ENCODE measurements at regions not wholly inside any gene's neighbourhood (a gene's known extent, or its start where the extent isn't known, plus 50 kb on each side); places are given as distances from the start of the nearest gene placed in this dataset.
"Not testable (repeated sequence)": the region's sequence is repeated elsewhere in the genome, so short reads cannot be mapped to it uniquely, and the experiment has no call there.

GRCh38 chr4:156516698-156517097, 454.9 kb downstream of the PDGFC start:
- Histone ChIP-seq H3K27ac (no peak overlapping the region), H3K4me3 (no peak overlapping the region)
- DNase-seq (ENCODE audit: low spot score): no peak
- no peak for TF ChIP-seq CTCF (IDR thresholded peaks at IDR 0.05)

GRCh38 chr4:156515295-156515694, 456.3 kb downstream of the PDGFC start:
- no peak overlapping the region for H3K4me3 ChIP-seq
- no peak overlapping the region for H3K27ac ChIP-seq
- TF ChIP-seq CTCF (IDR thresholded peaks at IDR 0.05): no peak
- DNase-seq (ENCODE audit: low spot score): no peak

- H3K4me3 ChIP-seq: no peak overlapping the region
- TF ChIP-seq CTCF (IDR thresholded peaks at IDR 0.05): no peak
- DNase-seq (ENCODE audit: low spot score): no peak
- no peak overlapping the region for H3K27ac ChIP-seq
Measured at GRCh38 chr4:156512622-156513021, 459.0 kb downstream of the PDGFC start.

GRCh38 chr4:156509921-156510320, 461.7 kb downstream of the PDGFC start:
- not testable (repeated sequence) for H3K4me3 ChIP-seq; DNase-seq (ENCODE audit: low spot score); H3K27ac ChIP-seq

- TF ChIP-seq CTCF (IDR thresholded peaks at IDR 0.05): no peak
- Histone ChIP-seq H3K27ac (no peak overlapping the region), H3K4me3 (no peak overlapping the region)
- no peak for DNase-seq (ENCODE audit: low spot score)
Measured at GRCh38 chr4:156505341-156505955, 466.2 kb downstream of the PDGFC start.

GRCh38 chr4:156503119-156503518, 468.5 kb downstream of the PDGFC start:
- no peak overlapping the region for H3K27ac ChIP-seq
- no peak overlapping the region for H3K4me3 ChIP-seq
- no peak for DNase-seq (ENCODE audit: low spot score)
- TF ChIP-seq CTCF (IDR thresholded peaks at IDR 0.05): no peak

GRCh38 chr4:156501962-156502361, 469.6 kb downstream of the PDGFC start:
- DNase-seq (ENCODE audit: low spot score): no peak
- TF ChIP-seq CTCF (IDR thresholded peaks at IDR 0.05): no peak
- no peak overlapping the region for H3K4me3 ChIP-seq
- no peak overlapping the region for H3K27ac ChIP-seq

GRCh38 chr4:156499684-156500083, 471.9 kb downstream of the PDGFC start:
- Histone ChIP-seq H3K27ac (no peak overlapping the region), H3K4me3 (no peak overlapping the region)
- no peak for DNase-seq (ENCODE audit: low spot score)
- TF ChIP-seq CTCF (IDR thresholded peaks at IDR 0.05): no peak

Data from coronary artery (tissue), 2 donors.